ENCODE measurements at regions not wholly inside any gene's neighbourhood (a gene's known extent, or its start where the extent isn't known, plus 50 kb on each side); places are given as distances from the start of the nearest gene placed in this dataset.

DNA sequence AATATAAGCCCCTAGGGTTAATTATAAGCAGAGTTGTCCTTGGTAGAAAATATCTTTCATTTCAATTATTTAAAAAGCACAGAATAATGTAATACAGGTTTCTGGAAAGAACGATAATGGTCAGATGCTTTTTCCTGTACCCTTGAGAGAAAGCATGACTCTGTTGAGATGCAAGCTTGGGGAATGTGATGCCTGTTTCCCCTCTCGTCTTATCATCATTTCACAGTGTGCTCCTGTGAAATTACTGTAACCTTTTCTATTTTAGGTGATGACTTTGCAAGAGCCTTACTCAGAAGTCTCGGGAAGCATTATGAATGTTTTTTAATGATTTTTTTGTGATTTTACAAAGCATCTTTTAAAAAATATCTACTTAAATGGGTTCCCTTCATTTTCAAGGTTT lies 243.0 kb downstream of the POLR1F start:
- intact Hi-C loops (cut with micrococcal nuclease), result no loop called here
- H3K27me3 Mint-ChIP-seq, result no peaks in the 10 kb centered on the region
- no peak overlapping the region for H3K4me3 Mint-ChIP-seq
- POLR2A ChIA-PET, result no interaction called here
- H3K27ac Mint-ChIP-seq, result no peak overlapping the region
- CTCF ChIA-PET, result no interaction called here
- H3K9me3 Mint-ChIP-seq, result peaks cover 4% of the 10 kb centered on the region
- no peaks in the 10 kb centered on the region for H3K4me1 Mint-ChIP-seq (ENCODE audit: low read depth)
- no peak for DNase-seq
- no peaks in the 10 kb centered on the region for H3K36me3 Mint-ChIP-seq

DNA sequence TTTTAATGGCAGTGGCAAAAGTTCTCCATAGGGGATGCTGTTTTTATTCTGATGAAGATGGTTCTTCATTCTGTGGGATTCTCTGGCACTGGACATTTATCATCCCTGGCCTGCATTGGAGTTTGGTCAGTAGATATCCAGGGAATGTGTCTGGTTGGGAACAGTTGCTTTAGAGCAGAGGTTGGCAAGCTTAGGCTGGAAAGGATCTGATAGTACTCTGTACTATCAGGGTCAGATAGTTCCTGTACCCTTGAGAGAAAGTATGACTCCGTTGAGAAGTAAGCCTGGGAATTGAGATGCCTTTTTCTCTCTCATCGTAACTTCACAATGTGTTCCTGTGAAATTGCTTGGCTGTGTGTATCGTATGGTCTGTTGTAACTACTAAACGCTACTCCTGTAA lies 244.1 kb downstream of the POLR1F start:
- Mint-ChIP-seq H3K27ac (no peak overlapping the region), H3K9me3 (peaks cover 4% of the 10 kb centered on the region), H3K27me3 (no peaks in the 10 kb centered on the region), H3K4me1 (ENCODE audit: low read depth) (no peaks in the 10 kb centered on the region), H3K4me3 (no peak overlapping the region), H3K36me3 (no peaks in the 10 kb centered on the region)
- POLR2A ChIA-PET, result no interaction called here
- CTCF ChIA-PET, result no interaction called here
- intact Hi-C loops (cut with micrococcal nuclease), result no loop called here
- no peak for DNase-seq

DNA sequence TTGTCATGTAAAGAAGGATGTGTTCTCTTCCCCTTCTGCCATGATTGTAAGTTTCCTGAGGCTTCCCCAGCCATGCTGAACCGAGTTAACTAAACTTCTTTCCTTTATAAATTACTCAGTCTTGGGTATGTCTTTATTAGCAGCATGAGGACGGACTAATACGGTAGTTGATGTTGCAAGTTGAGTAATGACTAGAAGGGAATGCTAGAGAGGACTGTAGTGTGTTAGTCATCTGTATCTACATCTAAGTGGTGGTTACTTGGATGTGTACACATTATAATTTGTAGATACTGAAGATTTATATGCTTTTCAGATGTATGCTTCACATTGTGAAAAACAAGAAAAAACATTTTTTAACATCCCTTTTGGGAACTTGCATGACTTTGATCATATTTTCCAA lies 244.6 kb downstream of the POLR1F start:
- ChIA-PET CTCF (no interaction called here), POLR2A (no interaction called here)
- intact Hi-C loops (cut with micrococcal nuclease), result no loop called here
- Mint-ChIP-seq H3K27me3 (no peaks in the 10 kb centered on the region), H3K27ac (no peak overlapping the region), H3K9me3 (peaks cover 4% of the 10 kb centered on the region), H3K36me3 (no peaks in the 10 kb centered on the region), H3K4me3 (no peak overlapping the region), H3K4me1 (ENCODE audit: low read depth) (no peaks in the 10 kb centered on the region)
- DNase-seq, result no peak

- intact Hi-C loops (cut with micrococcal nuclease), result no loop called here
- CTCF ChIA-PET, result no interaction called here
- Mint-ChIP-seq H3K27me3 (no peaks in the 10 kb centered on the region), H3K9me3 (peaks cover 4% of the 10 kb centered on the region), H3K4me1 (ENCODE audit: low read depth) (no peaks in the 10 kb centered on the region), H3K27ac (no peak overlapping the region), H3K36me3 (no peaks in the 10 kb centered on the region), H3K4me3 (no peak overlapping the region)
- POLR2A ChIA-PET, result no interaction called here
- no peak for DNase-seq
Measured at GRCh38 chr7:19463581-19463980, 245.3 kb downstream of the POLR1F start.

GRCh38 chr7:19455623-19456022 lies 253.2 kb downstream of the POLR1F start:
- ChIA-PET POLR2A (no interaction called here), CTCF (no interaction called here)
- intact Hi-C loops (cut with micrococcal nuclease), result no loop called here
- no peak overlapping the region for H3K27ac Mint-ChIP-seq
- H3K36me3 Mint-ChIP-seq, result no peaks in the 10 kb centered on the region
- H3K27me3 Mint-ChIP-seq, result no peaks in the 10 kb centered on the region
- DNase-seq, result no peak
- no peak overlapping the region for H3K4me3 Mint-ChIP-seq
- H3K9me3 Mint-ChIP-seq, result peaks cover 10% of the 10 kb centered on the region
- H3K4me1 Mint-ChIP-seq (ENCODE audit: low read depth), result no peaks in the 10 kb centered on the region

DNA sequence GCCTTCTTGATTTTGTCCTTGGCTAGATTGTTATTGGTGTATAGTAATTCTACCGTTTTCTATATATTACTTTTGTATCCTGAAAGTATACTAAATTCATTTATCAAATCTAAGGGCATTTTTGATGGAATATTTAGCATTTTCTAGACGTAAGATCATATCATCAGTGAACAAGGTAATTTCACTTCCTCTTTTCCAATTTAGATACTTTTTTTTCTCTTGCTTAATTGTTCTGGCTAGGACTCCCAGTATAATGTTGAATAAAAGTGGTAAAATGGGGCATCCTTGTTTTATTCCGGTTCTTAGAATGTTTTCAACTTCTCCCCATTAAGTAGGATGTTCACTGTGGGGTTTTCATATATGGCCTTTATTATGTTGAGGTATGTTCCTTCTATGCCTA lies 260.7 kb downstream of the POLR1F start:
- Mint-ChIP-seq H3K27me3 (no peaks in the 10 kb centered on the region), H3K4me1 (ENCODE audit: low read depth) (no peaks in the 10 kb centered on the region), H3K9me3 (peaks cover 14% of the 10 kb centered on the region), H3K27ac (no peak overlapping the region), H3K36me3 (no peaks in the 10 kb centered on the region), H3K4me3 (no peak overlapping the region)
- DNase-seq, result no peak
- intact Hi-C loops (cut with micrococcal nuclease), result no loop called here
- POLR2A ChIA-PET, result no interaction called here
- CTCF ChIA-PET, result no interaction called here

DNA sequence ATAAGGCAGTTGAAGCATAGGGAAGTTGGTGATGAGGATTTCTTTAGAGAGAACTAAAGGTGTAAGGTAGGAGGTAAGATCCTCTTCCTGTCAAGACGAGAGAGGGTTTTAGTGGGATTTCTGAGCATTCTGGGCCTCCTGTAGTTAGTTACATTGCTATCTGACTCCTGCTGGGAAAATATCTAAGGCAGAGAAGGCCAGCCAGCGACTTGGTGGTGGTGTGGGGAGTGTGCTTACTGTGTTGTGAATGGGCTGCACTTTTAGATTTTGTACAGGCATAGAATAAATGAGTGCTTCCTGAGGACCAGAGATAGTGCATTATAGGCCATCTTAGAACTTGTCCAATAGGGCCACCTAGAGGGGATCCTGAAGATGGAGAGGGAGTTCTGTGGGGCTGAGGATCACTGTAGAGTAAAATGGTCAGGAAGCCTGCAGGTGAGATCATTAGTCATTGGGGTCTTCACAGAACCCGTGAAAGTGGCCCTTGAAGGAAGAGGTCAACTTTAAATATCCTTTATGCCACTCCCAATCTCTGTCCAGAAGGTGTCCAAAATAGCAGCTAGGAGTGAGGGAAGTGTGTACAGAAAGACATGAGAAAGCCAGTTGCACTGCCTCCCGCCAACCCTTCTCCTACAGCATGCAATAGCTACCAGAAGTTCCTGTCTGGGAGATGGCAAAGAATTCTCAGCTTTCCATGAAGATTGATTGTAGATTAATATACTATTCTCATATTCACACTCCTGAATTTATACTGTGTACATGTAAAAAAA lies 266.6 kb downstream of the POLR1F start:
- no peaks in the 10 kb centered on the region for H3K36me3 Mint-ChIP-seq
- intact Hi-C loops (cut with micrococcal nuclease), result no loop called here
- H3K4me1 Mint-ChIP-seq (ENCODE audit: low read depth), result no peaks in the 10 kb centered on the region
- ChIA-PET POLR2A (no interaction called here), CTCF (no interaction called here)
- H3K9me3 Mint-ChIP-seq, result peaks cover 8% of the 10 kb centered on the region
- H3K27me3 Mint-ChIP-seq, result no peaks in the 10 kb centered on the region
- no peak for DNase-seq
- no peak overlapping the region for H3K4me3 Mint-ChIP-seq
- H3K27ac Mint-ChIP-seq, result no peak overlapping the region

DNA sequence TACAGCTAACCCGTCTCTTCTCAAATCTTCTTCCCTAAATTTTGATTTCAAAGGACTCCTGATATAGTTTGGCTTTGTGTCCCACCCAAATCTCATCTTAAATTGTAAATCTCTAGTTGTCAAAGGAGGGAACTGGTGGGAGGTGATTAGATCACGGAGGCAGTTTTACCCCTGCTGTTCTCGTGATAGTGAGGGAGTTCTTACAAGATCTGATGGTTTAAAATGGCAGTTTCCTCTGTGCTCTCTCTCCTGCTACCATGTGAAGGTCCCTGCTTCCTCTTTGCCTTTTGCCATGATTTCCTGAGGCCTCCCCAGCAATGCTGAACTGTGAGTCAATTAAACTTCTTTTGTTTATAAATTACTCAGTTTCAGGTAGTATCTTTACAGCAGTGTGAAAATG lies 269.3 kb downstream of the POLR1F start:
- intact Hi-C loops (cut with micrococcal nuclease), result no loop called here
- no peak overlapping the region for H3K4me3 Mint-ChIP-seq
- no peaks in the 10 kb centered on the region for H3K36me3 Mint-ChIP-seq
- H3K27ac Mint-ChIP-seq, result no peak overlapping the region
- POLR2A ChIA-PET, result no interaction called here
- CTCF ChIA-PET, result no interaction called here
- no peaks in the 10 kb centered on the region for H3K4me1 Mint-ChIP-seq (ENCODE audit: low read depth)
- no peaks in the 10 kb centered on the region for H3K27me3 Mint-ChIP-seq
- peaks cover 8% of the 10 kb centered on the region for H3K9me3 Mint-ChIP-seq
- no peak for DNase-seq

DNA sequence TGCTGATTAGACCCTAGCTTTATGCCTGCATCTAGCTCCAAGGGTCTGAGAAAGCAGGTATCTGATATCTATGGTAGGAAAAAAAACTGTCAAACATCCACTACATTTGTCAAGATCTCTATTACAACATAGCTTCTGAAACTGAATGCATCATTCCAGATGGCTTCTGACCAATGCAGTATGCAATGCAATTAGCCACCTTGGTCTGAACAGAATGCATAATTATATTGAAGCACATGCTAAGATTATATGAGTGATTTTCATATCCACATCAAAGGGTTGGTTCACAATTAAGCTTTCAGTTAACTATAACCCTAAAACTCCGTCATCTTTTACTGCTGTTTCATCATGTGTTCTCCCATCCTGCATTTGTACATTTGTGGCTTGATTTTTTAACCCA lies 271.4 kb downstream of the POLR1F start:
- intact Hi-C loops (cut with micrococcal nuclease), result no loop called here
- H3K27me3 Mint-ChIP-seq, result no peaks in the 10 kb centered on the region
- H3K36me3 Mint-ChIP-seq, result no peaks in the 10 kb centered on the region
- ChIA-PET POLR2A (no interaction called here), CTCF (no interaction called here)
- no peak for DNase-seq
- H3K27ac Mint-ChIP-seq, result no peak overlapping the region
- H3K4me1 Mint-ChIP-seq (ENCODE audit: low read depth), result no peaks in the 10 kb centered on the region
- no peak overlapping the region for H3K4me3 Mint-ChIP-seq
- peaks cover 4% of the 10 kb centered on the region for H3K9me3 Mint-ChIP-seq

GRCh38 chr7:19427944-19428343 lies 280.9 kb downstream of the POLR1F start:
- intact Hi-C loops (cut with micrococcal nuclease), result no loop called here
- H3K36me3 Mint-ChIP-seq, result no peaks in the 10 kb centered on the region
- H3K27ac Mint-ChIP-seq, result no peak overlapping the region
- H3K27me3 Mint-ChIP-seq, result no peaks in the 10 kb centered on the region
- H3K4me1 Mint-ChIP-seq (ENCODE audit: low read depth), result no peaks in the 10 kb centered on the region
- ChIA-PET POLR2A (no interaction called here), CTCF (no interaction called here)
- H3K4me3 Mint-ChIP-seq, result no peak overlapping the region
- DNase-seq, result no peak
- peaks cover 4% of the 10 kb centered on the region for H3K9me3 Mint-ChIP-seq

DNA sequence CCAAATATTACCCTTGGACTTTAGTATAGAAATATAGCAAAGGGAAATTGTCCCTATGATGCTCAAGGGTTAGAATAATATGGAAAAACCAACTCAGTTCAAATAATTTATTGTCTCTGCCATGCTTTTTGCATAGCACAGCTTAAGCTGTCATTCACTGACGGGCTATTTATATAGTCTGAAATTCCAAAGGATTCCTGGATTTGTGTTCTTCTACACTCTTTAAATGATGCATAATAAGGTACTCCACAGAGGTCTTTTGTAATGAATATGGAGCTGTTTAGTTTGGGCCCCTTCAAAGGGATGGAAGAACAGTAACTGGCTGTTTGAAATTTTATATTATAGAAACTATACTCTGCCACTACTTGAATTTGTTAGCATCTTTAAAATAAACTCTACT lies 276.6 kb upstream of the FERD3L start:
- Mint-ChIP-seq H3K27me3 (no peaks in the 10 kb centered on the region), H3K4me1 (ENCODE audit: low read depth) (no peaks in the 10 kb centered on the region), H3K36me3 (no peaks in the 10 kb centered on the region), H3K27ac (no peak overlapping the region), H3K4me3 (no peak overlapping the region), H3K9me3 (peaks cover 7% of the 10 kb centered on the region)
- ChIA-PET POLR2A (no interaction called here), CTCF (no interaction called here)
- intact Hi-C loops (cut with micrococcal nuclease), result no loop called here
- DNase-seq, result no peak

DNA sequence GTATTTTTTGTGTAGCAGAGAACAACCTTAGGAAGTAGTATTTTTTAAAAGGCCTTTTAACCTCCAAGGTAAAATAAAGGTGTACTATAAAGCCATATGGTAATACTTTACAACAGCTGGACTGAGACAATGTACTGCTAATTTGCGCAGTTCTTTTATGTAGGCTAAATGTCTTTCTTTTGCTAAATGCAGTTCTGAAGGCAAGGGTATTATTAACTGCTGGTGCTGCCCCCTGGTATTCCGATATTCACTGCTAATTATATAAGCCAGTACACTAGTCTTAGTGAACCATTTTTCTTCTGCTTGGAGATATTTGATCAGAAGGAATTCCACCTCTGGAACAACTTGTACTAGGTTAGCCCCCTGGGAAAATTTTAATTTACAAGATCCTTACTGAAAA lies 272.0 kb upstream of the FERD3L start:
- Mint-ChIP-seq H3K9me3 (peaks cover 13% of the 10 kb centered on the region), H3K27me3 (no peaks in the 10 kb centered on the region), H3K4me3 (no peak overlapping the region), H3K27ac (no peak overlapping the region), H3K4me1 (ENCODE audit: low read depth) (no peaks in the 10 kb centered on the region), H3K36me3 (no peaks in the 10 kb centered on the region)
- intact Hi-C loops (cut with micrococcal nuclease), result no loop called here
- POLR2A ChIA-PET, result no interaction called here
- CTCF ChIA-PET, result no interaction called here
- DNase-seq, result no peak

DNA sequence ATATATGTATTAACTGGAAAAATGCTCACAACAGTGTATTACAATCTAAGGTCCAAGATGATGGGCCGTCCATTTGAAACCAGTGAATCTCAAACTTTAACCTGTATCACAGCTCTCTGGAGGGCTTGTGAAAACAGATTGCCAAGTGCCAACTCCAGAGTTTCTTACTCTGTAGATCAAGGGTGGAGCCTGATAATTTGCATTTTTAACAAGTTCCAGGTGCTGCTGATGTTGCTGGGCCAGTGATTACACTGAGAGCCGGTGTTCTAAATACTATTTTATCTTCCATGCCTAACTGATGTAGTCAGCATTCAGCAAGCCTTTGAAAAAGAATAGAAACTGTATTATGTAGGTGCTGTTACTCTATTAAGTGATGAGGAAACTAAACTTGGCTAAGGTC lies 269.9 kb upstream of the FERD3L start:
- DNase-seq, result no peak
- ChIA-PET CTCF (interaction anchor here (0.6 kb wide), 1 partner anchor 154 kb away, joined by 3 read pairs; no protein-coding TSS in a partner anchor), POLR2A (no interaction called here)
- Mint-ChIP-seq H3K27me3 (no peaks in the 10 kb centered on the region), H3K9me3 (peaks cover 13% of the 10 kb centered on the region), H3K4me3 (no peak overlapping the region), H3K27ac (no peak overlapping the region), H3K36me3 (no peaks in the 10 kb centered on the region), H3K4me1 (ENCODE audit: low read depth) (no peaks in the 10 kb centered on the region)
- intact Hi-C loops (cut with micrococcal nuclease), result no loop called here

Data from activated CD4-positive, alpha-beta memory T cell treated with anti-CD3 and anti-CD28 coated beads for 36 hours (primary cell).